ENCODE measurements at regions not wholly inside any gene's neighbourhood (a gene's known extent, or its start where the extent isn't known, plus 50 kb on each side); places are given as distances from the start of the nearest gene placed in this dataset.
"Not testable (repeated sequence)": the region's sequence is repeated elsewhere in the genome, so short reads cannot be mapped to it uniquely, and the experiment has no call there.

DNA sequence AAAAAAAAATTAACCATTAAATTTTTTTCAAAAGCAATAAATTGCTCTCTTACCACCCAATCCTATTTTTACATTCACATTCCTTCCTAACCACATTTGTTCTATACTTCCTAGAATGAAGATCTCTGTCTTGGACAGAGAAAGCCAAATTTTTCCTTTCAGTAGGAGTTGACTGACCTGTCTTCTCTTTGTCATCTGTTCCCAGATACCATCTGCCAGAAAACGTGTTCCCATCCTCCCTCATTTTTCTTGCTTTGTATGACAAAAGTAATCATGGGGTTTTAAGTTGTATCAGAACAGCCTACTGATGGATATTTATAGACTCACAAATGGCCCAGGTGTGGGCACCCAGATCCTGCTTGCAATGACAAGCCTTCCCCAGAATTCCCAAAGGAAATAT, 182.1 kb downstream of the CYP26B1 start:
- H3K9ac ChIP-seq (ENCODE audit: insufficient read length), result no peak overlapping the region
- DNase-seq (ENCODE audit: low read depth, low spot score), result no peak
- TF ChIP-seq POLR2AphosphoS5 (IDR thresholded peaks at IDR 0.05; ENCODE audit: borderline replicate concordance, low read depth, low read length) (no peak), FOXP2 (optimal IDR thresholded peaks at IDR 0.05; ENCODE audit: control extremely low read depth, extremely low read length, insufficient read depth) (no peak), EZH2 (IDR thresholded peaks at IDR 0.05) (no peak)

DNA sequence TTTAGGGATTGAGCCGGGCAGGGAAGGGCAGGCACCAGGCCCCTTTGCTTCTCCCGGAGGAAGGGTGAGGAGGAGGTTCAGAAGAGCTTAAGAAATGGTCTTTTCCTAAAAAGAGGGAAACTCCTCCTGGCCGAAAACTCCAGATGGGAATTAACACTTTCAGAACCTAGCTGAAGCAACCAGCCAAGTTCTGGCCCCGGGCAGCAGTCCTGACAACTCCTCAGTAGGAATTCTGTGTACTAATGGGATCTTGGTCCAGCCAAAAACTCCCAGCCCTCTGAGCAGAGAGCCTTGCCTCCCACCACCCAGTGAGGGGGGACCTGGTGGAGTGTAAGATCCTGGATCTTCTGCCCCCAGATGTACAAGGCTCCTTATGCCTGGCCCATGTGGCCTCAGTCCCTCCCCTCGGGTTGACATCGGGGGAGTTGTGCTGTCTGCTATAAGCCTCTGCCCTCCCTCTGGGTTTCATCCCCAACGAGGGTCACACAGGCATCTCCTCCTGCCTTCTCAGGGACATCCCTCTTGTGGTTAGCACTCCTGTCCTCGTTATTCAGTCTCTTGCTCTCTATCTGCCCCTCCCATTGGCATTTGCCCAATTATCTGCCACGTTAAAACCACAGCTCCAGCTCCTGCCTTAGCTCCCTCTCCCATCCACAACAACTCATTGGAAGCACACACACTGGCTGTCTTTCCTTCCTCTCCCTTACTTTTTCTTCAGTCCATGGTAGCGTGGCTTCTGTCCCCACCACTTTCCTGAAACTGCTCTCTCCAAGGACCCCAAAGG, 184.6 kb downstream of the CYP26B1 start:
- Histone ChIP-seq H3K4me3 (no peak overlapping the region), H3K36me3 (ENCODE audit: insufficient read depth, low read length) (no peaks in the 10 kb centered on the region), H3K27ac (no peak overlapping the region), H3K9ac (ENCODE audit: insufficient read length) (no peak overlapping the region), H3K9me3 (ENCODE audit: low read depth, low read length) (peaks cover 4% of the 10 kb centered on the region; the same call in 1 of the 2 replicates)
- DNase-seq (ENCODE audit: low read depth, low spot score), result no peak
- no peak for TF ChIP-seq EZH2 (IDR thresholded peaks at IDR 0.05)
- TF ChIP-seq POLR2AphosphoS5 (IDR thresholded peaks at IDR 0.05; ENCODE audit: borderline replicate concordance, low read depth, low read length), result no peak

More for the DNA sequence above, 182.1 kb downstream of the CYP26B1 start:
- H3K4me3 ChIP-seq, result no peak overlapping the region
- H3K27ac ChIP-seq, result no peak overlapping the region
- H3K36me3 ChIP-seq (ENCODE audit: insufficient read depth, low read length), result no peaks in the 10 kb centered on the region
- no peaks in the 10 kb centered on the region for H3K9me3 ChIP-seq (ENCODE audit: low read depth, low read length)

DNA sequence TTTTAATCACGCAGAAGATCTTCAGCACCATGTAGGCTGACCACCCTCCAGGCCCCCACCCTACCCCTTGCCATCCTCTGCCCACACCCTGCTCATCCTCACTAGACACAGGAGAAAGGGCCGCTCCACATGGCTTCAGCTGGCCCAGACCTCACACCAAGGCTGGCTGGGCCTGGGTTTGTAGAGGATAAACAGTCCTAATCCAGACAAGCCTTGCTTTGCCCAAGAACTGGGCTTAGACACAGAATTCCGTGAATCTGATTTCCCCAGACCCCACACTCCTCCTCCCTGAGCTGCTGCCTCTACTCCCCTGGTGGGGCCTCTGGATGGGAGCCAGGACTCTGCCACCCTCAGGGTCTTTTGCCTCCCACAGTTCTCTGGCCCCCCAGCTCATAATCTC, 185.3 kb downstream of the CYP26B1 start:
- H3K9me3 ChIP-seq (ENCODE audit: low read depth, low read length), result peaks cover 4% of the 10 kb centered on the region; the same call in 1 of the 2 replicates
- no peak overlapping the region for H3K27ac ChIP-seq
- no peak overlapping the region for H3K4me3 ChIP-seq
- TF ChIP-seq EZH2 (IDR thresholded peaks at IDR 0.05) (no peak), FOXP2 (optimal IDR thresholded peaks at IDR 0.05; ENCODE audit: control extremely low read depth, extremely low read length, insufficient read depth) (no peak), POLR2AphosphoS5 (IDR thresholded peaks at IDR 0.05; ENCODE audit: borderline replicate concordance, low read depth, low read length) (no peak)
- H3K36me3 ChIP-seq (ENCODE audit: insufficient read depth, low read length), result no peaks in the 10 kb centered on the region
- DNase-seq (ENCODE audit: low read depth, low spot score), result no peak
- H3K9ac ChIP-seq (ENCODE audit: insufficient read length), result no peak overlapping the region

DNA sequence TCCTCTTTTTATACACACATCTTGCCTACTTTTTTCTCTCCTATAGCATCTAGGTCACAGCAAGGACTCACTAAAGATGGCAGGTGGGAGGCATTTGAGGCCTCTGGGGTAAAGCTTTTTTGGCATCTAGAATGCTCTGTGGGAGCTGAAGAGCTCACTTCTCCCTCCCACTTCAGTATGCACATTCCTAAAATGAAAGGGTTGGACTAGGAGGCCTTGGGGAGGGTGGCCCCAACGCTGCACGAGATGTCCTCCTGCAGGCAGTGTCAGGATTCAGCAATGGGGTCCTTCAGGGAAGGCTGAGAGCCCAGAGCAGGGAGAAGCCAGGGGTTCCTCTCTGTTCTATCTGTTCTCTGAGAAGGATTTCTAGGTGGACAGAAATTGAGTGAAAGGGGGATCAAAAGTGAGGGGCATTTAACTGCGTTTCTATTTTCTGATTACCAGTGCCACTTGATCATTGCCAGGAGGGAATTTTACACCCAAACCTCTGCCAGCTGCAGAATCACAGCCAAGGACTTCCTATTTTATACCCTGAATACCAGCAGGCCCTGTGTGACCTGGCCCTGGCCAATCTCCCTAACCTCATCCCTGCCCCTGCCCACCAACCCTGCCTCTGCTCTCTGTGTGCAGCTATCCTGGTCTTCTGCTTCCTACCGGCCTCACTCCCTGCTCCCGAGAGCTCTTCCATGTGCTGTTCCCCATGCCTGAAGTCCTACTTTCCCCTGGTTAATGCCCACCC, 186.2 kb downstream of the CYP26B1 start:
- no peak for DNase-seq (ENCODE audit: low read depth, low spot score)
- H3K36me3 ChIP-seq (ENCODE audit: insufficient read depth, low read length), result no peaks in the 10 kb centered on the region
- no peak overlapping the region for H3K4me3 ChIP-seq
- H3K9ac ChIP-seq (ENCODE audit: insufficient read length), result no peak overlapping the region
- TF ChIP-seq POLR2AphosphoS5 (IDR thresholded peaks at IDR 0.05; ENCODE audit: borderline replicate concordance, low read depth, low read length) (no peak), EZH2 (IDR thresholded peaks at IDR 0.05) (no peak), FOXP2 (optimal IDR thresholded peaks at IDR 0.05; ENCODE audit: control extremely low read depth, extremely low read length, insufficient read depth) (no peak)
- H3K27ac ChIP-seq, result no peak overlapping the region
- peaks cover 4% of the 10 kb centered on the region; the same call in 1 of the 2 replicates for H3K9me3 ChIP-seq (ENCODE audit: low read depth, low read length)

DNA sequence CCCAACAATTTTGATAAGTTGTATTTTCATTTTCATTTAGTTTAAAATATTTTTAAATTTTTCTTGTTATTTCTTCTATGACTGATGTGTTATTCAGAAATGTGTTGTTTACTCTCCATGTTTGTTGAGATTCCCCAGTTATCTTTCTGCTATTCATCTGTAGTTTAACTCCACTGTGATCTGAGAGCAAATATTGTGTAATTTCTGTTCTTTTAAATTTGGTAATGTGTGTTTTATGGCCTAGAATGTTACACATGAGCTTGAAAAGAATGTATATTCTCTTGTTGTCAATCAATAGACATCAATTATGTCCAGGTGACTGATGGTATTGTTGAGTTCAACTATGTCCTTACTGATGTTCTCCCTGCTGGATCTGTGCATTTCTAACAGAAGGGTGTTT, 188.2 kb downstream of the CYP26B1 start:
- DNase-seq (ENCODE audit: low read depth, low spot score), result no peak
- Histone ChIP-seq H3K27ac (no peak overlapping the region), H3K9ac (ENCODE audit: insufficient read length) (no peak overlapping the region), H3K9me3 (ENCODE audit: low read depth, low read length) (peaks cover 4% of the 10 kb centered on the region; the same call in 1 of the 2 replicates), H3K4me3 (no peak overlapping the region), H3K36me3 (ENCODE audit: insufficient read depth, low read length) (no peaks in the 10 kb centered on the region)
- TF ChIP-seq EZH2 (IDR thresholded peaks at IDR 0.05) (no peak), FOXP2 (optimal IDR thresholded peaks at IDR 0.05; ENCODE audit: control extremely low read depth, extremely low read length, insufficient read depth) (no peak), POLR2AphosphoS5 (IDR thresholded peaks at IDR 0.05; ENCODE audit: borderline replicate concordance, low read depth, low read length) (no peak)

- H3K4me3 ChIP-seq; H3K36me3 ChIP-seq (ENCODE audit: insufficient read depth, low read length); H3K9me3 ChIP-seq (ENCODE audit: low read depth, low read length); DNase-seq (ENCODE audit: low read depth, low spot score); H3K27ac ChIP-seq; H3K9ac ChIP-seq (ENCODE audit: insufficient read length): not testable (repeated sequence)
Measured at GRCh38 chr2:71958426-71958825, 189.2 kb downstream of the CYP26B1 start.

DNA sequence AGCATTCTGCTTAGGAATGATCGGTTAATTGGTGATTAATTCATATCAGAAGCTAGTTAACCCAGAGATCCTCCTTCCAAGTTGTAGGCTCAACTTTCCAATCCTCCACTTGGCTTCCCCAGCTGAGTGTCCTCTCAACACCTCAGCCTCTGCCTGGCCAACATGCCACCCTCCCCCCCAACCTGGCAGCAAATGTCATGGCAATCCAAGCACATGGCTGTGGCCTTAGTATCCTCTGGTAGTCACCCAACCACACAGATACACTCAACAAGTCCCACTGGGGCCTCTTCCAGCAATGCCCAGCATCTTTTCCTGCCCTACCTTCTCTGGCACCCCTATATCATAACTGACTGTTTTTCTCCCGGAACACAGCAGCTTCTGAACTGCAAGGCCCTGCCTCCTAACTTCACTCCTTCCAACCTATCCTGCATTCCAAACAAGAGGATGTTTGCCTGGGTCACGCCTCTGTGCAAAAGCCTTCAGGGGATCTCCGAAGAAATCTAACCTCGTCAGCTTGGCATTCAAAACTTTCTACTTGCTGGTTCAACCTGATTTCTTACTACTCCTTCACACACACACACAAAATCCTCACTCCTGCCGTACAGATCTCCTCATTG, 195.0 kb downstream of the CYP26B1 start:
- no peak for DNase-seq (ENCODE audit: low read depth, low spot score)
- TF ChIP-seq EZH2 (IDR thresholded peaks at IDR 0.05) (no peak), FOXP2 (optimal IDR thresholded peaks at IDR 0.05; ENCODE audit: control extremely low read depth, extremely low read length, insufficient read depth) (no peak), POLR2AphosphoS5 (IDR thresholded peaks at IDR 0.05; ENCODE audit: borderline replicate concordance, low read depth, low read length) (no peak)
- no peaks in the 10 kb centered on the region for H3K36me3 ChIP-seq (ENCODE audit: insufficient read depth, low read length)
- H3K27ac ChIP-seq, result no peak overlapping the region
- H3K9ac ChIP-seq (ENCODE audit: insufficient read length), result no peak overlapping the region
- no peak overlapping the region for H3K4me3 ChIP-seq
- no peaks in the 10 kb centered on the region for H3K9me3 ChIP-seq (ENCODE audit: low read depth, low read length)

DNA sequence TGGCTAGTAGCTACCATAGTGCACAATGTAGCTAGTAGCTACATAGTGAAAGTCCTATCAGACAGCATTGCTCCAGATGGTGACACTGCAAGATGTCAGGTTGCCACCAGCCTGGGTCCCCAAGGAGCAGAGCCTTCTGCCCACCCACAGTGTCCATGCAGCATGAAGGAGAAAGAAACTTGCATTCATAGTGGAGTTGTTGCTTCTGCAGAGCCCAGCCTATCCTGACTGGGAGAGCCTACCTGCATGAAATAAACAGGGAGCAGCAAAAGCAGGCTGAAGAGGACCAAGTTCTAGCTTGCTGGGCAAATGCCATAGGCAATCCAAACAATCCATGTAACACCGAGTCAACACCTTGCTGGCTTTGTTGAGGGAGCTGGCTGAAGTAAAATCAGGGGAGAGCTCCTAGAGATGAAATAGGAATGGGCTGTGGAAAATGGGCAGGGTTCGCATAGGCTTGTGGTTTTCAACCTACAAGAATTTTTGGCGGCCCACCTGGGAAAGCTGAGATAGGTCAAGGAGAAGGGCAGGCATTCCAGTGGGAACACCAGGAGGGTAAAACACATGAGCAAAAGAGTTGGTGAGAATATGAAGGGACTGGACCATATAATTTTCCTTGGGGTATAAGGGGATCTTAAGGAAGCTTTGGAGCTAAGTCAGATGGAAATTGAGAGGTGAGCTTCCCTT, 195.8 kb downstream of the CYP26B1 start:
- no peak for TF ChIP-seq FOXP2 (optimal IDR thresholded peaks at IDR 0.05; ENCODE audit: control extremely low read depth, extremely low read length, insufficient read depth)
- TF ChIP-seq POLR2AphosphoS5 (IDR thresholded peaks at IDR 0.05; ENCODE audit: borderline replicate concordance, low read depth, low read length), result no peak
- no peak for TF ChIP-seq EZH2 (IDR thresholded peaks at IDR 0.05)
- no peak overlapping the region for H3K9ac ChIP-seq (ENCODE audit: insufficient read length)
- no peak overlapping the region for H3K27ac ChIP-seq
- H3K4me3 ChIP-seq, result no peak overlapping the region
- no peaks in the 10 kb centered on the region for H3K36me3 ChIP-seq (ENCODE audit: insufficient read depth, low read length)
- DNase-seq (ENCODE audit: low read depth, low spot score), result no peak
- no peaks in the 10 kb centered on the region for H3K9me3 ChIP-seq (ENCODE audit: low read depth, low read length)
